ENCODE measurements at regions not wholly inside any gene's neighbourhood (a gene's known extent, or its start where the extent isn't known, plus 50 kb on each side); places are given as distances from the start of the nearest gene placed in this dataset.

DNA sequence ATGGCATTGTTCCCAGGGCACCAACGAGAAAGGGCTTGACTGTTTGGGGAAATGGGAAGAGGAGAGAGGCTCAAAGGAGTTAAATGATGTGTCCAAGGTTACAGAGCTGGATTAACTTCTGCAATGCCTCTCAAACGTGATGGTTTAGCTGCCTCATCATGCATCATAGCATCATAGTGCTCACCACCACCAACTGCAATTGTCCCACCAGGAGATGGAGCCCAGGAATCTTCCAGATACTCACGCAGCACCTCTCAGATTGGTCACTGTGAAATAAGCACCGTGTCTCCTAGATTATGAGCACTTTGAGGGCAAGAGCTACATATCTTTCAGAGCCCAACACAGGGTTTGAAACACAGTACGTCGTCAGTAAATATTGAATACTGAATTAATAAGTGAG is 69.2 kb downstream of the PRSS23 start:
- ATAC-seq: peak; percentile 42
- no peak for TF ChIP-seq ZFP3 (CRISPR knock-in tag; IDR thresholded peaks at IDR 0.05)
- no peak for TF ChIP-seq RARB (CRISPR knock-in tag; IDR thresholded peaks at IDR 0.05)
- no peak for TF ChIP-seq ISL1 (CRISPR knock-in tag; IDR thresholded peaks at IDR 0.05)
- no peak for TF ChIP-seq SNAI2 (CRISPR knock-in tag; IDR thresholded peaks at IDR 0.05)
- TF ChIP-seq, protein P1, sequence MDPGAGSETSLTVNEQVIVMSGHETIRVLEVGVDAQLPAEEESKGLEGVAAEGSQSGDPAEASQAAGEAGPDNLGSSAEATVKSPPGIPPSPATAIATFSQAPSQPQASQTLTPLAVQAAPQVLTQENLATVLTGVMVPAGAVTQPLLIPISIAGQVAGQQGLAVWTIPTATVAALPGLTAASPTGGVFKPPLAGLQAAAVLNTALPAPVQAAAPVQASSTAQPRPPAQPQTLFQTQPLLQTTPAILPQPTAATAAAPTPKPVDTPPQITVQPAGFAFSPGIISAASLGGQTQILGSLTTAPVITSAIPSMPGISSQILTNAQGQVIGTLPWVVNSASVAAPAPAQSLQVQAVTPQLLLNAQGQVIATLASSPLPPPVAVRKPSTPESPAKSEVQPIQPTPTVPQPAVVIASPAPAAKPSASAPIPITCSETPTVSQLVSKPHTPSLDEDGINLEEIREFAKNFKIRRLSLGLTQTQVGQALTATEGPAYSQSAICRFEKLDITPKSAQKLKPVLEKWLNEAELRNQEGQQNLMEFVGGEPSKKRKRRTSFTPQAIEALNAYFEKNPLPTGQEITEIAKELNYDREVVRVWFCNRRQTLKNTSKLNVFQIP (CRISPR knock-in tag; IDR thresholded peaks at IDR 0.05; ENCODE audit: borderline replicate concordance, low read depth): no peak
- no peak for TF ChIP-seq ZNF70 (CRISPR knock-in tag; IDR thresholded peaks at IDR 0.05)
- no peak for TF ChIP-seq TOX (CRISPR knock-in tag; IDR thresholded peaks at IDR 0.05; ENCODE audit: borderline replicate concordance)
- TF ChIP-seq ZNF8 (CRISPR knock-in tag; IDR thresholded peaks at IDR 0.05): no peak
- no peak for TF ChIP-seq TSHZ2 (CRISPR knock-in tag; IDR thresholded peaks at IDR 0.05)
- TF ChIP-seq ARNTL (CRISPR knock-in tag; IDR thresholded peaks at IDR 0.05; ENCODE audit: borderline replicate concordance, low read depth): no peak
- TF ChIP-seq TCF4 (CRISPR knock-in tag; IDR thresholded peaks at IDR 0.05; ENCODE audit: borderline replicate concordance): no peak
- TF ChIP-seq ZC3H10 (CRISPR knock-in tag; IDR thresholded peaks at IDR 0.05): no peak
- no peak for TF ChIP-seq ZFP30 (CRISPR knock-in tag; IDR thresholded peaks at IDR 0.05)
- no peak for TF ChIP-seq CSDC2 (CRISPR knock-in tag; IDR thresholded peaks at IDR 0.05)

GRCh38 chr11:86869966-86870570 is 69.7 kb downstream of the PRSS23 start:
- ATAC-seq: peak; percentile 88
- TF ChIP-seq PPARA (CRISPR knock-in tag; IDR thresholded peaks at IDR 0.05; ENCODE audit: borderline replicate concordance) (no peak), RARB (CRISPR knock-in tag; IDR thresholded peaks at IDR 0.05) (no peak), ARNTL (CRISPR knock-in tag; IDR thresholded peaks at IDR 0.05; ENCODE audit: borderline replicate concordance, low read depth) (no peak), ISL1 (CRISPR knock-in tag; IDR thresholded peaks at IDR 0.05) (no peak), ZNF8 (CRISPR knock-in tag; IDR thresholded peaks at IDR 0.05) (no peak), ZFP3 (CRISPR knock-in tag; IDR thresholded peaks at IDR 0.05) (no peak), SNAI2 (CRISPR knock-in tag; IDR thresholded peaks at IDR 0.05) (no peak), BACH2 (CRISPR knock-in tag; IDR thresholded peaks at IDR 0.05; ENCODE audit: borderline replicate concordance) (no peak)
- TF ChIP-seq, protein P2, sequence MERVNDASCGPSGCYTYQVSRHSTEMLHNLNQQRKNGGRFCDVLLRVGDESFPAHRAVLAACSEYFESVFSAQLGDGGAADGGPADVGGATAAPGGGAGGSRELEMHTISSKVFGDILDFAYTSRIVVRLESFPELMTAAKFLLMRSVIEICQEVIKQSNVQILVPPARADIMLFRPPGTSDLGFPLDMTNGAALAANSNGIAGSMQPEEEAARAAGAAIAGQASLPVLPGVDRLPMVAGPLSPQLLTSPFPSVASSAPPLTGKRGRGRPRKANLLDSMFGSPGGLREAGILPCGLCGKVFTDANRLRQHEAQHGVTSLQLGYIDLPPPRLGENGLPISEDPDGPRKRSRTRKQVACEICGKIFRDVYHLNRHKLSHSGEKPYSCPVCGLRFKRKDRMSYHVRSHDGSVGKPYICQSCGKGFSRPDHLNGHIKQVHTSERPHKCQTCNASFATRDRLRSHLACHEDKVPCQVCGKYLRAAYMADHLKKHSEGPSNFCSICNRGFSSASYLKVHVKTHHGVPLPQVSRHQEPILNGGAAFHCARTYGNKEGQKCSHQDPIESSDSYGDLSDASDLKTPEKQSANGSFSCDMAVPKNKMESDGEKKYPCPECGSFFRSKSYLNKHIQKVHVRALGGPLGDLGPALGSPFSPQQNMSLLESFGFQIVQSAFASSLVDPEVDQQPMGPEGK (CRISPR knock-in tag; IDR thresholded peaks at IDR 0.05; ENCODE audit: borderline replicate concordance): no peak
- TF ChIP-seq, protein P3, sequence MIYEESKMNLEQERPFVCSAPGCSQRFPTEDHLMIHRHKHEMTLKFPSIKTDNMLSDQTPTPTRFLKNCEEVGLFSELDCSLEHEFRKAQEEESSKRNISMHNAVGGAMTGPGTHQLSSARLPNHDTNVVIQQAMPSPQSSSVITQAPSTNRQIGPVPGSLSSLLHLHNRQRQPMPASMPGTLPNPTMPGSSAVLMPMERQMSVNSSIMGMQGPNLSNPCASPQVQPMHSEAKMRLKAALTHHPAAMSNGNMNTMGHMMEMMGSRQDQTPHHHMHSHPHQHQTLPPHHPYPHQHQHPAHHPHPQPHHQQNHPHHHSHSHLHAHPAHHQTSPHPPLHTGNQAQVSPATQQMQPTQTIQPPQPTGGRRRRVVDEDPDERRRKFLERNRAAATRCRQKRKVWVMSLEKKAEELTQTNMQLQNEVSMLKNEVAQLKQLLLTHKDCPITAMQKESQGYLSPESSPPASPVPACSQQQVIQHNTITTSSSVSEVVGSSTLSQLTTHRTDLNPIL (CRISPR knock-in tag; IDR thresholded peaks at IDR 0.05; ENCODE audit: low read depth): no peak

GRCh38 chr11:86873573-86874083 is 73.3 kb downstream of the PRSS23 start:
- no peak for ATAC-seq
- TF ChIP-seq SNAI2 (CRISPR knock-in tag; IDR thresholded peaks at IDR 0.05) (no peak), ZFP30 (CRISPR knock-in tag; IDR thresholded peaks at IDR 0.05) (no peak), TSHZ2 (CRISPR knock-in tag; IDR thresholded peaks at IDR 0.05) (no peak), TOX (CRISPR knock-in tag; IDR thresholded peaks at IDR 0.05; ENCODE audit: borderline replicate concordance) (no peak), ZC3H10 (CRISPR knock-in tag; IDR thresholded peaks at IDR 0.05) (no peak), ZNF8 (CRISPR knock-in tag; IDR thresholded peaks at IDR 0.05) (no peak), BACH2 (CRISPR knock-in tag; IDR thresholded peaks at IDR 0.05; ENCODE audit: borderline replicate concordance) (no peak), TCF4 (CRISPR knock-in tag; IDR thresholded peaks at IDR 0.05; ENCODE audit: borderline replicate concordance) (no peak), ESRRG (CRISPR knock-in tag; IDR thresholded peaks at IDR 0.05) (no peak)
- TF ChIP-seq, protein P1 (CRISPR knock-in tag; IDR thresholded peaks at IDR 0.05; ENCODE audit: borderline replicate concordance, low read depth): no peak
- TF ChIP-seq, protein P2 (CRISPR knock-in tag; IDR thresholded peaks at IDR 0.05; ENCODE audit: borderline replicate concordance): no peak
- TF ChIP-seq, protein P3 (CRISPR knock-in tag; IDR thresholded peaks at IDR 0.05; ENCODE audit: low read depth): no peak

Measured in SK-N-SH treated with all-trans-retinoic acid at 6 μM for 48 hours (cell line).